A549 (cell line): ENCODE measurements at regions not wholly inside any gene's neighbourhood (a gene's known extent, or its start where the extent isn't known, plus 50 kb on each side); places are given as distances from the start of the nearest gene placed in this dataset.

Experiments used
- ATAC-seq, 2 experiments: fragments of 200-7000 bp in 1 of 2; fragments of >200 bp in 1 of 2; cut with Nextera tagmentation in 1 of 2; cut with Tn5 transposase in 1 of 2; 3 replicates each; pipeline versions ENCODE4 v1.8.0 to v1.9.1; 2018 to 2020; ENCODE audit warnings: mild to moderate bottlenecking in 1 of 2, moderate library complexity in 1 of 2
- CTCF ChIA-PET: fragments of 300-600 bp; sonication (Branson Sonifier 250); formaldehyde crosslinking; extraction: SDS; loops from one replicate; lab custom pipeline; 2021; ENCODE audit warnings: antibody characterized with exemption, inconsistent platforms; lab: Yijun Ruan, JAX
- POLR2A ChIA-PET: fragments of 350-600 bp; formaldehyde crosslinking; extraction: SDS; loops from one replicate; lab custom pipeline; 2021; ENCODE audit warnings: antibody characterized with exemption, inconsistent platforms; lab: Yijun Ruan, JAX
- DNase-seq, 2 experiments: peaks; one replicate each; pipeline versions ENCODE4 v3.0.0 to v3.0.0-alpha.2; 2011 to 2016; ENCODE audit warnings: low read depth in 1 of 2, low spot score in 1 of 2
- FAIRE-seq: peaks from 2 replicates; lab custom pipeline; 2011; peaks lifted over from hg19 to GRCh38; lab: Jason Lieb, UNC
- H3K27ac ChIP-seq, 2 experiments: fragments of >200 bp; sonication (Bioruptor Twin); formaldehyde crosslinking; 3 replicates each; pipeline ENCODE4 v1.5.1; 2016 to 2017
- H3K4me1 ChIP-seq: fragments of >200 bp; sonication (Bioruptor Twin); formaldehyde crosslinking; 3 replicates; pipeline ENCODE4 v1.6.1; 2016
- H3K4me2 ChIP-seq: fragments of >200 bp; sonication (Bioruptor Twin); formaldehyde crosslinking; 3 replicates; pipeline ENCODE4 v1.6.1; 2016
- H3K4me3 ChIP-seq: fragments of >200 bp; sonication (Bioruptor Twin); formaldehyde crosslinking; 3 replicates; pipeline ENCODE4 v1.5.1; 2016
- H3K9me3 ChIP-seq: fragments of >200 bp; sonication (Bioruptor Twin); formaldehyde crosslinking; 3 replicates; pipeline ENCODE4 v1.6.1; 2016
- BCL3 ChIP-seq: fragments of >200 bp; sonication (Bioruptor Twin); formaldehyde crosslinking; IDR thresholded peaks from 3 replicates; pipeline ENCODE4 v1.6.1; 2016
- CBX2 ChIP-seq: fragments of 200-600 bp; sonication (generic); IDR thresholded peaks from 2 replicates; pipeline ENCODE4 v1.6.1; 2016; ENCODE audit warnings: low read depth, mild to moderate bottlenecking, borderline replicate concordance
- CHD4 ChIP-seq: fragments of 200-600 bp; sonication (generic); IDR thresholded peaks from 2 replicates; pipeline ENCODE4 v1.6.1; 2016; ENCODE audit warnings: antibody characterized with exemption, mild to moderate bottlenecking, borderline replicate concordance
- E2F6 ChIP-seq: IDR thresholded peaks from 2 replicates; pipeline ENCODE4 v1.6.1; 2012; ENCODE audit warnings: low read depth, borderline replicate concordance
- EHMT2 ChIP-seq: fragments of 200-600 bp; sonication (generic); IDR thresholded peaks from 2 replicates; pipeline ENCODE4 v1.6.1; 2016; ENCODE audit warnings: antibody characterized with exemption, low read depth, mild to moderate bottlenecking, moderate library complexity
- ELK1 ChIP-seq: fragments of 150-350 bp; IDR thresholded peaks from 2 replicates; pipeline ENCODE4 v1.6.1; 2014; ENCODE audit warnings: low read depth, mild to moderate bottlenecking, low read length
- GATA3 ChIP-seq: IDR thresholded peaks from 2 replicates; pipeline ENCODE4 v1.6.1; 2012; ENCODE audit warnings: borderline replicate concordance
- HES2 ChIP-seq: fragments of >200 bp; sonication (Bioruptor Twin); formaldehyde crosslinking; IDR thresholded peaks from 2 replicates; pipeline ENCODE4 v1.6.1; 2016
- HOXA7 ChIP-seq: fragments of 250-450 bp; sonication (Bioruptor Pico); IDR thresholded peaks from 2 replicates; pipeline ENCODE4 v1.5.0; 2020; ENCODE audit warnings: mild to moderate bottlenecking, moderate library complexity
- JUNB ChIP-seq: fragments of >200 bp; sonication (Bioruptor Twin); formaldehyde crosslinking; IDR thresholded peaks from 2 replicates; pipeline ENCODE4 v1.6.1; 2016
- KDM1A ChIP-seq: fragments of 200-600 bp; sonication (generic); IDR thresholded peaks from 2 replicates; pipeline ENCODE4 v1.6.1; 2016; ENCODE audit warnings: low read depth, mild to moderate bottlenecking
- MAFK ChIP-seq: fragments of 450-650 bp; IDR thresholded peaks from 2 replicates; pipeline ENCODE4 v1.6.1; 2014; ENCODE audit not compliant: partially characterized antibody
- MYC ChIP-seq: IDR thresholded peaks from 2 replicates; pipeline ENCODE4 v1.6.1; 2012; ENCODE audit warnings: mild to moderate bottlenecking, inconsistent platforms, low read length, improper control_type of control experiment, borderline replicate concordance
- POLR2A ChIP-seq: IDR thresholded peaks from 2 replicates; pipeline ENCODE4 v1.6.1; 2012; ENCODE audit warnings: mild to moderate bottlenecking, low read length
- RAD21 ChIP-seq, 2 experiments: fragments of >200 bp in 1 of 2; sonication (Bioruptor Twin) in 1 of 2; formaldehyde crosslinking in 1 of 2; IDR thresholded peaks in 1 of 2; conservative IDR thresholded peaks in 1 of 2; 2 replicates in 1 of 2; 3 replicates in 1 of 2; pipeline ENCODE4 v1.6.1; 2012 to 2018; ENCODE audit warnings: inconsistent platforms in 1 of 2
- RARB ChIP-seq: fragments of 250-450 bp; sonication (Bioruptor Pico); IDR thresholded peaks from 2 replicates; pipeline ENCODE4 v1.8.0; 2021; ENCODE audit warnings: mild to moderate bottlenecking, moderate library complexity
- RCOR1 ChIP-seq: fragments of 150-350 bp; IDR thresholded peaks from 2 replicates; pipeline ENCODE4 v1.6.1; 2014; ENCODE audit warnings: antibody characterized with exemption, low read length, low read depth
- REST ChIP-seq: fragments of 200-600 bp; sonication (generic); IDR thresholded peaks from 2 replicates; pipeline ENCODE4 v1.6.1; 2016; ENCODE audit warnings: antibody characterized with exemption, mild to moderate bottlenecking, moderate library complexity
- SMC3 ChIP-seq: fragments of >200 bp; sonication (Bioruptor Twin); formaldehyde crosslinking; IDR thresholded peaks from 3 replicates; pipeline ENCODE4 v1.6.1; 2018; ENCODE audit warnings: inconsistent platforms
- TFCP2L1 ChIP-seq: fragments of 250-450 bp; sonication (Bioruptor Pico); IDR thresholded peaks from 2 replicates; pipeline ENCODE4 v1.5.0; 2021; ENCODE audit warnings: mild to moderate bottlenecking
- ZC3H11A ChIP-seq: fragments of 450-650 bp; IDR thresholded peaks from 2 replicates; pipeline ENCODE4 v1.6.1; 2014; ENCODE audit warnings: antibody characterized with exemption, mild to moderate bottlenecking
- WGBS: methylation state at CpG from one replicate; pipeline ENCODE4 v1.1.6; 2017; ENCODE audit errors: missing lambda C conversion rate; 5-methylcytosine and 5-hydroxymethylcytosine counted together

GRCh38 chr13:61696676-61697075 is 281.0 kb upstream of the PCDH20 start:
- ChIA-PET CTCF (no interaction called here), POLR2A (no interaction called here)
- TF ChIP-seq RCOR1 (no peak), REST (no peak), HES2 (no peak), ELK1 (no peak), MAFK (no peak), EHMT2 (no peak), BCL3 (no peak), JUNB (no peak), KDM1A (no peak), GATA3 (no peak), SMC3 (no peak), CBX2 (no peak), POLR2A (no peak), E2F6 (no peak), RAD21 (conservative IDR thresholded peaks at IDR 0.05 in 1 of 2, IDR thresholded peaks at IDR 0.05 in 1 of 2) (no peak), HOXA7 (CRISPR knock-in tag) (no peak), CHD4 (no peak)
- TF ChIP-seq, all 56 proteins: peak for 0

GRCh38 chr13:61695147-61695546 is 279.5 kb upstream of the PCDH20 start:
- TF ChIP-seq MAFK (no peak), RARB (CRISPR knock-in tag) (no peak), ELK1 (no peak), TFCP2L1 (CRISPR knock-in tag) (no peak), ZC3H11A (no peak), MYC (no peak), RAD21 (conservative IDR thresholded peaks at IDR 0.05 in 1 of 2, IDR thresholded peaks at IDR 0.05 in 1 of 2) (no peak)
- ATAC-seq = no peak
- DNase-seq = peak in 1 of 2 experiments; percentile 1
- Histone ChIP-seq H3K4me3 (no peak overlapping the region), H3K9me3 (no peaks in the 10 kb centered on the region), H3K4me1 (no peaks in the 10 kb centered on the region), H3K27ac (no peak overlapping the region), H3K4me2 (no peak overlapping the region)
- WGBS = 6% methylated on average over 2 of the region's 2 CpGs
- no peak for FAIRE-seq
- ChIA-PET POLR2A (no interaction called here), CTCF (no interaction called here)

More at GRCh38 chr13:61696676-61697075, 281.0 kb upstream of the PCDH20 start:
- Histone ChIP-seq H3K4me1 (no peaks in the 10 kb centered on the region), H3K9me3 (no peaks in the 10 kb centered on the region), H3K4me3 (no peak overlapping the region), H3K4me2 (no peak overlapping the region), H3K27ac (no peak overlapping the region)
- no peak for ATAC-seq
- WGBS = 17% methylated on average over 5 of the region's 5 CpGs
- no peak for FAIRE-seq
- no peak for DNase-seq
